ENCODE measurements at regions not wholly inside any gene's neighbourhood (a gene's known extent, or its start where the extent isn't known, plus 50 kb on each side); places are given as distances from the start of the nearest gene placed in this dataset.

DNA sequence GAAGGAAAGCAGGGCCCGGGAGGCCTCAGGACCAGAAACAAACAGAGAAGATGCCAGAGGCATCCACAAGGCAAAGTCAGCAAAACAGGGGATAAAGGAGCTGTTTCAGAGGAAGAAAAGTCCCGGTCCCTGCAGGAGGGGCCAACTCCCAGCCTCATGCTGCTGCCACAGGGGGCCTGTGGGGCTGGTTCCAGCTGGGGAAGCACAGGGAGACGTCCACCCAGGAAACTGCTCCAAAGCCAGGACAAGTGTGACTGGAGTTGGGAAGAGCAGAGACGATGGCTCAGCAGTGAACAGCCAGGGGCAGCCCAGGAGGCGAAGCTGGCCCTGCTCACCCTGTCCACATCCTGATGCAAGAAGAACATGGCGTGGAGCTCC, 454.4 kb downstream of the BRD1 start:
- Histone ChIP-seq H3K4me3 (no peak overlapping the region), H3K27me3 (peaks cover 0 to 73% of the 10 kb centered on the region in 2 donors), H3K9me3 (no peaks in the 10 kb centered on the region), H3K4me1 (no peaks in the 10 kb centered on the region), H3K27ac (no peak overlapping the region), H3K36me3 (no peaks in the 10 kb centered on the region)
- no peak for ATAC-seq
- DNase-seq = no peak
- TF ChIP-seq, protein P1, sequence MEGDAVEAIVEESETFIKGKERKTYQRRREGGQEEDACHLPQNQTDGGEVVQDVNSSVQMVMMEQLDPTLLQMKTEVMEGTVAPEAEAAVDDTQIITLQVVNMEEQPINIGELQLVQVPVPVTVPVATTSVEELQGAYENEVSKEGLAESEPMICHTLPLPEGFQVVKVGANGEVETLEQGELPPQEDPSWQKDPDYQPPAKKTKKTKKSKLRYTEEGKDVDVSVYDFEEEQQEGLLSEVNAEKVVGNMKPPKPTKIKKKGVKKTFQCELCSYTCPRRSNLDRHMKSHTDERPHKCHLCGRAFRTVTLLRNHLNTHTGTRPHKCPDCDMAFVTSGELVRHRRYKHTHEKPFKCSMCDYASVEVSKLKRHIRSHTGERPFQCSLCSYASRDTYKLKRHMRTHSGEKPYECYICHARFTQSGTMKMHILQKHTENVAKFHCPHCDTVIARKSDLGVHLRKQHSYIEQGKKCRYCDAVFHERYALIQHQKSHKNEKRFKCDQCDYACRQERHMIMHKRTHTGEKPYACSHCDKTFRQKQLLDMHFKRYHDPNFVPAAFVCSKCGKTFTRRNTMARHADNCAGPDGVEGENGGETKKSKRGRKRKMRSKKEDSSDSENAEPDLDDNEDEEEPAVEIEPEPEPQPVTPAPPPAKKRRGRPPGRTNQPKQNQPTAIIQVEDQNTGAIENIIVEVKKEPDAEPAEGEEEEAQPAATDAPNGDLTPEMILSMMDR (IDR thresholded peaks at IDR 0.05) = no peak
- intact Hi-C loops (cut with DNase I) = no loop called here

DNA sequence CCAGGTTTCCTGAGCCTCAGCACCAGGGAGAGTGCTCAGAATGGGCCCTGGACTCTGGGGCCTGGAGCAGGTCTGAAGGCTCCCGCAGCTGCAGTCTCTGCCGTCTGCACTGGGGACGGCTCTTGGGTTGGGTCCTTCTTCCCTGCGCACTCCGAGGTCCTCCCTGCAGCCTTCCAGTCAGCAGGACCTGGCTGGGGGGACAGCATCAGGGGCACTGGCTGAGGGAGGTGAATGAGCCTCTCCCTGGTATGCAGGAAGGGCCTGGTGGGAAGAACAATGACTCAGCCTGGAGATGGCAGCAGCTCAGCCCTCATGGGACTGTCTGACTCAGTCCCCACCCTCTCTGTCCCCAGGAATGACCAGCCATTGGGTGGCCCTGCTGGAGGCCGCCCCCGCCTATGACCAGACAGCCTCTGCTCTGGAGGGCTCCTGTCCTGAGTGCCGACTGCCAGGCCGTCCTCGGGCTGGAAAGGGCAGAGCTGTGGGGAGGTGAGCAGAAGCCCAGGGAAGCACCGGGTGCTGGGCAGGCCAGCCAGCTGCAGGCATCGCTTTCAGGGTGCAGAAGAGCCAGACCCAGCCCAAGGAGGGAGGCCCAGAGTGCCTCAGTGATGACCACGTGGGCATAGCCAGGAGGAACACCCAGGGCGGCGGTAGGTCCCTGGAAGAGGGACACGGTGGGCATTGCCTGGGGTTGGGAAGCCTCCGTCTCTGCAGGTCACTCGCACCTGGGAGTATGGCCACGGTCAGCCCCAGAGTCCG, 455.0 kb downstream of the BRD1 start:
- intact Hi-C loops (cut with DNase I) = no loop called here
- no peak for DNase-seq
- TF ChIP-seq, protein P1 (IDR thresholded peaks at IDR 0.05) = no peak
- Histone ChIP-seq H3K27ac (no peak overlapping the region), H3K9me3 (no peaks in the 10 kb centered on the region), H3K4me1 (no peaks in the 10 kb centered on the region), H3K4me3 (no peak overlapping the region), H3K36me3 (no peaks in the 10 kb centered on the region), H3K27me3 (peaks cover 0 to 73% of the 10 kb centered on the region in 2 donors)
- peak; percentile 21 for ATAC-seq

DNA sequence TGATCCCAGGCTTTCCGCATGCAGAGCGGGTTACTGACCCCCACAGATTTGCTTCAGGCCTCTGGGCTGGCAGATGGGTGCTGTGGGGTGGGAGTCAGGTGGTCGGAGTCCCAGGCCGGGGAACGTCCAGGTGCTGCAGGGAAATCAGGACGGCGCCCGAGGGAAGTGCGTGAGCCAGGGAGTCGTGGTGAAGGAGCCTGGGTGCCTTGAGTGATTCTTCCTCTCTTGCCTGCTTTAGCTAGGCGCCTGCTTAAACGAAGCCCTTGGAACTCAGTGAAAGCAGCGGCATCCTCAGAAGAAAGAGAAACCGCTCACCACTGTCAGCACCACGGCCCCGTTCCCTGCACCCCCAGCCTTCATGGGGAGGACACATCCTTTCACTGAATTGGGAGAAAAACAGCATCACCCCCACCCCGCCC, 455.6 kb downstream of the BRD1 start:
- intact Hi-C loops (cut with DNase I) = no loop called here
- Histone ChIP-seq H3K4me1 (no peaks in the 10 kb centered on the region), H3K27me3 (peaks cover 0 to 73% of the 10 kb centered on the region in 2 donors), H3K4me3 (no peak overlapping the region), H3K27ac (no peak overlapping the region), H3K36me3 (no peaks in the 10 kb centered on the region), H3K9me3 (no peaks in the 10 kb centered on the region)
- no peak for ATAC-seq
- TF ChIP-seq, protein P1 (IDR thresholded peaks at IDR 0.05) = no peak
- DNase-seq = peak in 1 of 4 donors; percentile 24

DNA sequence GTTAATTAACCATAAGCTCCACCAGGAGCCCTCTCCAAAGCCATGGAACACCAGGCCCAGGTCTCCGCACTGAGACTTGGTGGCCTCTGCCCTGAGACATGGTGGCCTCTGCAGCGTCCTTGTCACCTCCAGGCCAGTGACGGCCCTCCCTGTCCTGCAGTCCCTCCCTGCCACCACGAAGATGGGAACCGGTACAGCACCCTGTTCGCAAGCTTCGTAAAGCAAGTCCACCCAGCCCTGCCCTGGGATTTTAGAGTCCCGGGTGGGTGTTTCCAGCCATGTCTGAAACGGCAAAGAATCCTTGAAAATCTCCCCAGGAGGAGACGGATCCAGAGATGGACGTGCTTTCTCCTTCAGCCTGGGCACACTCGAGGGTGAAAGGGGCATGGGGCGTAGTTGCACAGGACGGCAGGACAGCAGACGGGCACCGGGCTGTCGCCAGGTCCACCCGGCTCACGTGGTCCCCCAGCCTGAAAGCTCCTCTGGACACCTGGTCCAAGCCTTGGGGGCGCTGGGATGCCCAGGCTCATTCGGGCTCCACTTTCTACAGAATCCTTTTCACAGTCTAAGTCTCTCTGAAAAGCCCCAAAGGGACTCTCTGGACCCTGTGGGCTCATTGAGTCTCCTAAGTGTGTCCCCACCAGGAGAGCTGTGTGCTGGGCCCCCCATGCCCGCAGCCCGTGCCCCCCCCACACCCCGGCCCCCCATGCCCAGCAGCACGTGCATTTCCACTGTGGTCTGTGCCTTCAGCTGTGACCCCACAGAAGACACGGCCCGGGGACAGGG, 456.2 kb downstream of the BRD1 start:
- Histone ChIP-seq H3K4me1 (no peaks in the 10 kb centered on the region), H3K4me3 (no peak overlapping the region), H3K27me3 (peaks cover 0 to 72% of the 10 kb centered on the region in 2 donors), H3K9me3 (no peaks in the 10 kb centered on the region), H3K27ac (no peak overlapping the region), H3K36me3 (no peaks in the 10 kb centered on the region)
- intact Hi-C loops (cut with DNase I) = no loop called here
- TF ChIP-seq, protein P1 (IDR thresholded peaks at IDR 0.05) = no peak
- ATAC-seq = no peak
- DNase-seq = peak in 1 of 4 donors; percentile 15

GRCh38 chr22:49370627-49371301, 456.9 kb downstream of the BRD1 start:
- no peak overlapping the region for H3K27ac ChIP-seq
- intact Hi-C loops (cut with DNase I) = no loop called here
- H3K4me3 ChIP-seq = no peak overlapping the region
- H3K36me3 ChIP-seq = no peaks in the 10 kb centered on the region
- TF ChIP-seq, protein P1 (IDR thresholded peaks at IDR 0.05) = no peak
- no peak for ATAC-seq
- H3K9me3 ChIP-seq = no peaks in the 10 kb centered on the region
- DNase-seq = peak in 1 of 4 donors; percentile 28
- no peaks in the 10 kb centered on the region for H3K4me1 ChIP-seq
- peaks cover 0 to 77% of the 10 kb centered on the region in 2 donors for H3K27me3 ChIP-seq

Data from left lung (tissue), 4 donors.